ENCODE measurements at regions not wholly inside any gene's neighbourhood (a gene's known extent, or its start where the extent isn't known, plus 50 kb on each side); places are given as distances from the start of the nearest gene placed in this dataset.

DNA sequence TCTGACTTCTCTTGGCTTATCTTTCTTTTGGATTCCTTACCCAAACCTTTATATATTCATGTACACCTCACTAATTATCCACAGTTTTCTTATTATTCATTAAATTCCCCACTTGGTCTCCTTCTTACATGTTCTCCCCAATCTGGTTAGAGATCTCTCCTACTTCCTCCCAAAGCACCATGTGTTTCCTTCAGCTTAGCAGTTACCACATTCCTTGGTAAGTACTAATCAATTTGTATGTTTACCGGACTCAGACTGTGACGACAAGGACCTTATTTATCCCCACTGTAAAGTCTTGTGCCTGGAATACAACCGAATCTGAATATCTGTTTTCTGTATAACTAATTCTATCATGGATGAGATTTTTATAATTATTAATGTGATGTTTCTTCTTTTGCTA, 389.5 kb downstream of the KCNJ2 start:
- DNase-seq (ENCODE audit: low spot score) = no peak
- H3K27ac Mint-ChIP-seq = no peak overlapping the region
- ChIA-PET CTCF (no interaction called here), POLR2A (no interaction called here)
- no peaks in the 10 kb centered on the region for H3K27me3 Mint-ChIP-seq (ENCODE audit: low read depth)
- H3K4me1 Mint-ChIP-seq = no peaks in the 10 kb centered on the region
- no peaks in the 10 kb centered on the region for H3K9me3 Mint-ChIP-seq
- TF ChIP-seq, protein P1, sequence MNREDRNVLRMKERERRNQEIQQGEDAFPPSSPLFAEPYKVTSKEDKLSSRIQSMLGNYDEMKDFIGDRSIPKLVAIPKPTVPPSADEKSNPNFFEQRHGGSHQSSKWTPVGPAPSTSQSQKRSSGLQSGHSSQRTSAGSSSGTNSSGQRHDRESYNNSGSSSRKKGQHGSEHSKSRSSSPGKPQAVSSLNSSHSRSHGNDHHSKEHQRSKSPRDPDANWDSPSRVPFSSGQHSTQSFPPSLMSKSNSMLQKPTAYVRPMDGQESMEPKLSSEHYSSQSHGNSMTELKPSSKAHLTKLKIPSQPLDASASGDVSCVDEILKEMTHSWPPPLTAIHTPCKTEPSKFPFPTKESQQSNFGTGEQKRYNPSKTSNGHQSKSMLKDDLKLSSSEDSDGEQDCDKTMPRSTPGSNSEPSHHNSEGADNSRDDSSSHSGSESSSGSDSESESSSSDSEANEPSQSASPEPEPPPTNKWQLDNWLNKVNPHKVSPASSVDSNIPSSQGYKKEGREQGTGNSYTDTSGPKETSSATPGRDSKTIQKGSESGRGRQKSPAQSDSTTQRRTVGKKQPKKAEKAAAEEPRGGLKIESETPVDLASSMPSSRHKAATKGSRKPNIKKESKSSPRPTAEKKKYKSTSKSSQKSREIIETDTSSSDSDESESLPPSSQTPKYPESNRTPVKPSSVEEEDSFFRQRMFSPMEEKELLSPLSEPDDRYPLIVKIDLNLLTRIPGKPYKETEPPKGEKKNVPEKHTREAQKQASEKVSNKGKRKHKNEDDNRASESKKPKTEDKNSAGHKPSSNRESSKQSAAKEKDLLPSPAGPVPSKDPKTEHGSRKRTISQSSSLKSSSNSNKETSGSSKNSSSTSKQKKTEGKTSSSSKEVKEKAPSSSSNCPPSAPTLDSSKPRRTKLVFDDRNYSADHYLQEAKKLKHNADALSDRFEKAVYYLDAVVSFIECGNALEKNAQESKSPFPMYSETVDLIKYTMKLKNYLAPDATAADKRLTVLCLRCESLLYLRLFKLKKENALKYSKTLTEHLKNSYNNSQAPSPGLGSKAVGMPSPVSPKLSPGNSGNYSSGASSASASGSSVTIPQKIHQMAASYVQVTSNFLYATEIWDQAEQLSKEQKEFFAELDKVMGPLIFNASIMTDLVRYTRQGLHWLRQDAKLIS (CRISPR knock-in tag; IDR thresholded peaks at IDR 0.05; ENCODE audit: borderline replicate concordance) = no peak
- TF ChIP-seq ZNF263 (CRISPR knock-in tag; IDR thresholded peaks at IDR 0.05; ENCODE audit: low read depth) (no peak), GABPB1 (CRISPR knock-in tag; IDR thresholded peaks at IDR 0.05) (no peak), KAT7 (CRISPR knock-in tag; IDR thresholded peaks at IDR 0.05; ENCODE audit: borderline replicate concordance) (no peak), IRF2 (CRISPR knock-in tag; IDR thresholded peaks at IDR 0.05; ENCODE audit: borderline replicate concordance, low read depth) (no peak), ZNF138 (CRISPR knock-in tag; conservative IDR thresholded peaks at IDR 0.05) (no peak), RORB (CRISPR knock-in tag; IDR thresholded peaks at IDR 0.05) (no peak)
- TF ChIP-seq, protein P2, sequence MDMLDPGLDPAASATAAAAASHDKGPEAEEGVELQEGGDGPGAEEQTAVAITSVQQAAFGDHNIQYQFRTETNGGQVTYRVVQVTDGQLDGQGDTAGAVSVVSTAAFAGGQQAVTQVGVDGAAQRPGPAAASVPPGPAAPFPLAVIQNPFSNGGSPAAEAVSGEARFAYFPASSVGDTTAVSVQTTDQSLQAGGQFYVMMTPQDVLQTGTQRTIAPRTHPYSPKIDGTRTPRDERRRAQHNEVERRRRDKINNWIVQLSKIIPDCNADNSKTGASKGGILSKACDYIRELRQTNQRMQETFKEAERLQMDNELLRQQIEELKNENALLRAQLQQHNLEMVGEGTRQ (CRISPR knock-in tag; IDR thresholded peaks at IDR 0.05) = no peak
- no peaks in the 10 kb centered on the region for H3K36me3 Mint-ChIP-seq
- no peak overlapping the region for H3K4me3 Mint-ChIP-seq
- ATAC-seq = no peak

DNA sequence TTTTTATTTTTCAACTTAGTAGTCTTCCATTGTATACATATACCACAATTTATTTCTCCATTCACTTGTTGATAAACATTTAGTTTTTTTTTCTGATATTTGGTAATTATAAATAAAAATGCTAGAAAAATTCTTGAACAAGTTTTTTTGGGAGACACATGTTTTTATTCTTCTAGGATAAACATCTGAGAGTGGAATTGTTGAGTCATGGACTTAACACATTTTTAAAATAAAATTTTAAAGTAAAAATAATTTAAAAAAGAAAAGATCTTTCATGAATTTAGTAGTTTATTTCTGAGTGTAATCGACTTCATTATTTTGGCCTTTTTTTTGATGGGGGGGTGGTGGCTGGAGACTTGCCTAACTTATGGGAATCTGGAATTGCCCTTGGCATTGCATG, 391.1 kb downstream of the KCNJ2 start:
- no peak for DNase-seq (ENCODE audit: low spot score)
- POLR2A ChIA-PET = interaction anchor here (0.6 kb wide), 1 partner anchor 39 kb away, joined by 4 read pairs; no protein-coding TSS in a partner anchor
- ATAC-seq = no peak

DNA sequence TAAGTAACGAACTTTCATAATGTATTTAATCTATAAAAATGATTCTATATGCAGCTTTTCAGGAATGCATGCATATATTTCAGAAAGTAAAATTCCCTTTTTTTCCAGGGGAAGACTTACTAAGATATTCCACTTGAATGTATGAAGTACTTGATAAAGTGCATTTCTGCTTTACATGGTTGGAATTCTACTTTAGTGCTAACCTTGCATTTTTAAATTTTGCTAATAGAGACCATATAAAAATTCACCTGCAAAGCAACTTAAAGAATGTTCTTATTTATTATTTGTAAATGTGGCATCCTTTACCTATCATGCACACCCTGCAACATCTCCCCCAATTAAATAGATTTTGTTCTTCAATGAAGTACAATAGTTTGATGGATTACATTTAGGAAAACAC, 392.8 kb downstream of the KCNJ2 start:
- Mint-ChIP-seq H3K4me3 (no peak overlapping the region), H3K36me3 (no peaks in the 10 kb centered on the region), H3K9me3 (no peaks in the 10 kb centered on the region), H3K27me3 (ENCODE audit: low read depth) (no peaks in the 10 kb centered on the region; the same call in 1 of the 2 replicates), H3K4me1 (no peaks in the 10 kb centered on the region), H3K27ac (no peak overlapping the region)
- CTCF ChIA-PET = no interaction called here
- DNase-seq (ENCODE audit: low spot score) = no peak
- POLR2A ChIA-PET = interaction anchor here (0.6 kb wide), 1 partner anchor 305 kb away, joined by 3 read pairs; no protein-coding TSS in a partner anchor
- ATAC-seq = no peak
- TF ChIP-seq OVOL2 (CRISPR knock-in tag; IDR thresholded peaks at IDR 0.05; ENCODE audit: borderline replicate concordance) = no peak
- TF ChIP-seq, protein P3, sequence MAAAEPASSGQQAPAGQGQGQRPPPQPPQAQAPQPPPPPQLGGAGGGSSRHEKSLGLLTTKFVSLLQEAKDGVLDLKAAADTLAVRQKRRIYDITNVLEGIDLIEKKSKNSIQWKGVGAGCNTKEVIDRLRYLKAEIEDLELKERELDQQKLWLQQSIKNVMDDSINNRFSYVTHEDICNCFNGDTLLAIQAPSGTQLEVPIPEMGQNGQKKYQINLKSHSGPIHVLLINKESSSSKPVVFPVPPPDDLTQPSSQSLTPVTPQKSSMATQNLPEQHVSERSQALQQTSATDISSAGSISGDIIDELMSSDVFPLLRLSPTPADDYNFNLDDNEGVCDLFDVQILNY (CRISPR knock-in tag; IDR thresholded peaks at IDR 0.05) = no peak
- TF ChIP-seq NFE2L1 (CRISPR knock-in tag; IDR thresholded peaks at IDR 0.05) = no peak
- TF ChIP-seq, protein P4, sequence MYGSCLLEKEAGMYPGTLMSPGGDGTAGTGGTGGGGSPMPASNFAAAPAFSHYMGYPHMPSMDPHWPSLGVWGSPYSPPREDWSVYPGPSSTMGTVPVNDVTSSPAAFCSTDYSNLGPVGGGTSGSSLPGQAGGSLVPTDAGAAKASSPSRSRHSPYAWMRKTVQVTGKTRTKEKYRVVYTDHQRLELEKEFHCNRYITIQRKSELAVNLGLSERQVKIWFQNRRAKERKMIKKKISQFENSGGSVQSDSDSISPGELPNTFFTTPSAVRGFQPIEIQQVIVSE (CRISPR knock-in tag; IDR thresholded peaks at IDR 0.05; ENCODE audit: borderline replicate concordance) = no peak
- no peak for TF ChIP-seq ZNF317 (CRISPR knock-in tag; IDR thresholded peaks at IDR 0.05; ENCODE audit: borderline replicate concordance, low read depth)
- TF ChIP-seq SP1 (CRISPR knock-in tag; conservative IDR thresholded peaks at IDR 0.05) = no peak
- TF ChIP-seq SOX15 (CRISPR knock-in tag; IDR thresholded peaks at IDR 0.05) = no peak
- no peak for TF ChIP-seq NR2C2 (CRISPR knock-in tag; IDR thresholded peaks at IDR 0.05)
- TF ChIP-seq, protein P5, sequence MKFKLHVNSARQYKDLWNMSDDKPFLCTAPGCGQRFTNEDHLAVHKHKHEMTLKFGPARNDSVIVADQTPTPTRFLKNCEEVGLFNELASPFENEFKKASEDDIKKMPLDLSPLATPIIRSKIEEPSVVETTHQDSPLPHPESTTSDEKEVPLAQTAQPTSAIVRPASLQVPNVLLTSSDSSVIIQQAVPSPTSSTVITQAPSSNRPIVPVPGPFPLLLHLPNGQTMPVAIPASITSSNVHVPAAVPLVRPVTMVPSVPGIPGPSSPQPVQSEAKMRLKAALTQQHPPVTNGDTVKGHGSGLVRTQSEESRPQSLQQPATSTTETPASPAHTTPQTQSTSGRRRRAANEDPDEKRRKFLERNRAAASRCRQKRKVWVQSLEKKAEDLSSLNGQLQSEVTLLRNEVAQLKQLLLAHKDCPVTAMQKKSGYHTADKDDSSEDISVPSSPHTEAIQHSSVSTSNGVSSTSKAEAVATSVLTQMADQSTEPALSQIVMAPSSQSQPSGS (CRISPR knock-in tag; IDR thresholded peaks at IDR 0.05; ENCODE audit: borderline replicate concordance, low read depth) = no peak
- TF ChIP-seq, protein P6, sequence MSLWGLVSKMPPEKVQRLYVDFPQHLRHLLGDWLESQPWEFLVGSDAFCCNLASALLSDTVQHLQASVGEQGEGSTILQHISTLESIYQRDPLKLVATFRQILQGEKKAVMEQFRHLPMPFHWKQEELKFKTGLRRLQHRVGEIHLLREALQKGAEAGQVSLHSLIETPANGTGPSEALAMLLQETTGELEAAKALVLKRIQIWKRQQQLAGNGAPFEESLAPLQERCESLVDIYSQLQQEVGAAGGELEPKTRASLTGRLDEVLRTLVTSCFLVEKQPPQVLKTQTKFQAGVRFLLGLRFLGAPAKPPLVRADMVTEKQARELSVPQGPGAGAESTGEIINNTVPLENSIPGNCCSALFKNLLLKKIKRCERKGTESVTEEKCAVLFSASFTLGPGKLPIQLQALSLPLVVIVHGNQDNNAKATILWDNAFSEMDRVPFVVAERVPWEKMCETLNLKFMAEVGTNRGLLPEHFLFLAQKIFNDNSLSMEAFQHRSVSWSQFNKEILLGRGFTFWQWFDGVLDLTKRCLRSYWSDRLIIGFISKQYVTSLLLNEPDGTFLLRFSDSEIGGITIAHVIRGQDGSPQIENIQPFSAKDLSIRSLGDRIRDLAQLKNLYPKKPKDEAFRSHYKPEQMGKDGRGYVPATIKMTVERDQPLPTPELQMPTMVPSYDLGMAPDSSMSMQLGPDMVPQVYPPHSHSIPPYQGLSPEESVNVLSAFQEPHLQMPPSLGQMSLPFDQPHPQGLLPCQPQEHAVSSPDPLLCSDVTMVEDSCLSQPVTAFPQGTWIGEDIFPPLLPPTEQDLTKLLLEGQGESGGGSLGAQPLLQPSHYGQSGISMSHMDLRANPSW (CRISPR knock-in tag; conservative IDR thresholded peaks at IDR 0.05; ENCODE audit: low read depth) = no peak

More for the DNA sequence above, 391.1 kb downstream of the KCNJ2 start:
- H3K4me3 Mint-ChIP-seq = no peak overlapping the region
- no peaks in the 10 kb centered on the region; the same call in 1 of the 2 replicates for H3K27me3 Mint-ChIP-seq (ENCODE audit: low read depth)
- CTCF ChIA-PET = no interaction called here
- TF ChIP-seq, protein P7, sequence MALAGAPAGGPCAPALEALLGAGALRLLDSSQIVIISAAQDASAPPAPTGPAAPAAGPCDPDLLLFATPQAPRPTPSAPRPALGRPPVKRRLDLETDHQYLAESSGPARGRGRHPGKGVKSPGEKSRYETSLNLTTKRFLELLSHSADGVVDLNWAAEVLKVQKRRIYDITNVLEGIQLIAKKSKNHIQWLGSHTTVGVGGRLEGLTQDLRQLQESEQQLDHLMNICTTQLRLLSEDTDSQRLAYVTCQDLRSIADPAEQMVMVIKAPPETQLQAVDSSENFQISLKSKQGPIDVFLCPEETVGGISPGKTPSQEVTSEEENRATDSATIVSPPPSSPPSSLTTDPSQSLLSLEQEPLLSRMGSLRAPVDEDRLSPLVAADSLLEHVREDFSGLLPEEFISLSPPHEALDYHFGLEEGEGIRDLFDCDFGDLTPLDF (CRISPR knock-in tag; IDR thresholded peaks at IDR 0.05) = no peak
- TF ChIP-seq TEAD4 (CRISPR knock-in tag; IDR thresholded peaks at IDR 0.05) = no peak
- H3K27ac Mint-ChIP-seq = no peak overlapping the region
- no peaks in the 10 kb centered on the region for H3K36me3 Mint-ChIP-seq
- no peaks in the 10 kb centered on the region for H3K4me1 Mint-ChIP-seq
- no peaks in the 10 kb centered on the region for H3K9me3 Mint-ChIP-seq
